Fibroblast of lung (primary cell): ENCODE measurements at regions not wholly inside any gene's neighbourhood (a gene's known extent, or its start where the extent isn't known, plus 50 kb on each side); places are given as distances from the start of the nearest gene placed in this dataset.
A peak's percentile ranks its signal among the peaks of the same experiment; 100 is the strongest.
"Not testable (repeated sequence)": the region's sequence is repeated elsewhere in the genome, so short reads cannot be mapped to it uniquely, and the experiment has no call there.

Experiments used
- DNase-seq, 2 donors: peaks; one replicate each; pipeline versions ENCODE4 v3.0.0 to v3.0.0-alpha.2; 2010; ENCODE audit warnings: low read depth in 2 of 2
- H2AFZ ChIP-seq: 2 replicates; pipeline ENCODE4 v1.5.1; 2012; ENCODE audit warnings: low read length, control low read depth, inconsistent platforms
- H3K27ac ChIP-seq: 2 replicates; pipeline ENCODE4 v1.5.1; 2011; ENCODE audit warnings: low read length, control low read depth; ENCODE audit not compliant: insufficient read depth
- H3K27me3 ChIP-seq: 2 replicates; pipeline ENCODE4 v1.5.1; 2011; ENCODE audit warnings: mild to moderate bottlenecking, low read length; ENCODE audit not compliant: control insufficient read depth, insufficient read depth
- H3K36me3 ChIP-seq: 2 replicates; pipeline ENCODE4 v1.5.1; 2011; ENCODE audit warnings: low read length; ENCODE audit not compliant: control insufficient read depth, insufficient read depth
- H3K4me1 ChIP-seq: 2 replicates; pipeline ENCODE4 v1.5.1; 2011; ENCODE audit warnings: low read length; ENCODE audit not compliant: control insufficient read depth, insufficient read depth; ENCODE audit errors: extremely low read depth
- H3K4me2 ChIP-seq: 2 replicates; pipeline ENCODE4 v1.5.1; 2011; ENCODE audit warnings: low read length, control low read depth; ENCODE audit not compliant: insufficient read depth; ENCODE audit errors: extremely low read depth
- H3K4me3 ChIP-seq, 4 experiments: fragments of 200-600 bp in 1 of 4; sonication (generic) in 1 of 4; replicated peaks in 1 of 4; 2 replicates each; pipeline ENCODE4 v1.5.1; 2011 to 2016; ENCODE audit warnings: low read length in 4 of 4, low read depth in 3 of 4, mild to moderate bottlenecking in 3 of 4, control low read depth in 2 of 4, inconsistent platforms in 1 of 4, mixed read lengths in 1 of 4; ENCODE audit not compliant: insufficient read depth in 1 of 4; ENCODE audit errors: control extremely low read depth in 1 of 4
- H3K79me2 ChIP-seq: 2 replicates; pipeline ENCODE4 v1.5.1; 2012; ENCODE audit warnings: mild to moderate bottlenecking, low read length, inconsistent platforms; ENCODE audit not compliant: control insufficient read depth, insufficient read depth
- H3K9ac ChIP-seq: 2 replicates; pipeline ENCODE4 v1.5.1; 2011; ENCODE audit warnings: mild to moderate bottlenecking, low read length, control low read depth; ENCODE audit not compliant: insufficient read depth
- H3K9me3 ChIP-seq: 2 replicates; pipeline ENCODE4 v1.5.1; 2012; ENCODE audit warnings: low read depth, low read length; ENCODE audit not compliant: control insufficient read depth, insufficient read depth
- H4K20me1 ChIP-seq: 2 replicates; pipeline ENCODE4 v1.5.1; 2011; ENCODE audit warnings: low read length; ENCODE audit not compliant: control insufficient read depth, insufficient read depth; ENCODE audit errors: extremely low read depth
- CTCF ChIP-seq, 2 donors: IDR thresholded peaks in 1 of 2; conservative IDR thresholded peaks in 1 of 2; 1 replicate in 1 of 2; 2 replicates in 1 of 2; pipeline ENCODE4 v1.5.1; 2011 to 2012; ENCODE audit warnings: low read length in 2 of 2, control low read depth in 1 of 2, inconsistent platforms in 1 of 2, low read depth in 1 of 2, mild to moderate bottlenecking in 1 of 2
- EZH2 ChIP-seq: IDR thresholded peaks from 2 replicates; pipeline ENCODE4 v1.5.1; 2012; ENCODE audit warnings: low read length, control low read depth, mild to moderate bottlenecking; ENCODE audit errors: missing control alignments

- H3K4me3 ChIP-seq, H3K4me1 ChIP-seq, DNase-seq, H3K4me2 ChIP-seq, H3K27me3 ChIP-seq, H3K27ac ChIP-seq, H3K79me2 ChIP-seq, H4K20me1 ChIP-seq, H3K9ac ChIP-seq, H3K36me3 ChIP-seq, H3K9me3 ChIP-seq, H2AFZ ChIP-seq: not testable (repeated sequence)
Measured at GRCh38 chr4:11054937-11055336, 370.4 kb upstream of the CLNK start.

GRCh38 chr4:11053601-11054220 is 369.1 kb upstream of the CLNK start:
- DNase-seq: peak in 1 of 2 donors; percentile 25
- Histone ChIP-seq H3K27ac (no peak overlapping the region), H3K4me1 (no peaks in the 10 kb centered on the region), H3K79me2 (no peaks in the 10 kb centered on the region), H3K4me3 (no peak overlapping the region), H3K27me3 (no peaks in the 10 kb centered on the region), H3K9me3 (no peaks in the 10 kb centered on the region), H3K4me2 (no peak overlapping the region), H3K9ac (no peak overlapping the region), H2AFZ (no peak overlapping the region), H4K20me1 (no peaks in the 10 kb centered on the region), H3K36me3 (no peaks in the 10 kb centered on the region)
- TF ChIP-seq EZH2 (no peak), CTCF (conservative IDR thresholded peaks at IDR 0.05 in 1 of 2, IDR thresholded peaks at IDR 0.05 in 1 of 2; ENCODE audit: low read depth in 1 of 2, low read length in 2 of 2) (no peak)

GRCh38 chr4:11051181-11051580 is 366.6 kb upstream of the CLNK start:
- Histone ChIP-seq H4K20me1 (no peaks in the 10 kb centered on the region), H3K4me3 (no peak overlapping the region), H3K79me2 (no peaks in the 10 kb centered on the region), H3K27ac (no peak overlapping the region), H2AFZ (no peak overlapping the region), H3K4me2 (no peak overlapping the region), H3K9me3 (no peaks in the 10 kb centered on the region), H3K4me1 (no peaks in the 10 kb centered on the region), H3K9ac (no peak overlapping the region), H3K27me3 (no peaks in the 10 kb centered on the region), H3K36me3 (no peaks in the 10 kb centered on the region)
- no peak for DNase-seq
- TF ChIP-seq EZH2: no peak
- no peak for TF ChIP-seq CTCF (conservative IDR thresholded peaks at IDR 0.05 in 1 of 2, IDR thresholded peaks at IDR 0.05 in 1 of 2; ENCODE audit: low read depth in 1 of 2, low read length in 2 of 2)
